ENCODE measurements at regions not wholly inside any gene's neighbourhood (a gene's known extent, or its start where the extent isn't known, plus 50 kb on each side); places are given as distances from the start of the nearest gene placed in this dataset.

- TF ChIP-seq POLR2A (IDR thresholded peaks at IDR 0.05), result no peak
- TF ChIP-seq, protein P1, sequence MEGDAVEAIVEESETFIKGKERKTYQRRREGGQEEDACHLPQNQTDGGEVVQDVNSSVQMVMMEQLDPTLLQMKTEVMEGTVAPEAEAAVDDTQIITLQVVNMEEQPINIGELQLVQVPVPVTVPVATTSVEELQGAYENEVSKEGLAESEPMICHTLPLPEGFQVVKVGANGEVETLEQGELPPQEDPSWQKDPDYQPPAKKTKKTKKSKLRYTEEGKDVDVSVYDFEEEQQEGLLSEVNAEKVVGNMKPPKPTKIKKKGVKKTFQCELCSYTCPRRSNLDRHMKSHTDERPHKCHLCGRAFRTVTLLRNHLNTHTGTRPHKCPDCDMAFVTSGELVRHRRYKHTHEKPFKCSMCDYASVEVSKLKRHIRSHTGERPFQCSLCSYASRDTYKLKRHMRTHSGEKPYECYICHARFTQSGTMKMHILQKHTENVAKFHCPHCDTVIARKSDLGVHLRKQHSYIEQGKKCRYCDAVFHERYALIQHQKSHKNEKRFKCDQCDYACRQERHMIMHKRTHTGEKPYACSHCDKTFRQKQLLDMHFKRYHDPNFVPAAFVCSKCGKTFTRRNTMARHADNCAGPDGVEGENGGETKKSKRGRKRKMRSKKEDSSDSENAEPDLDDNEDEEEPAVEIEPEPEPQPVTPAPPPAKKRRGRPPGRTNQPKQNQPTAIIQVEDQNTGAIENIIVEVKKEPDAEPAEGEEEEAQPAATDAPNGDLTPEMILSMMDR (IDR thresholded peaks at IDR 0.05), result no peak
These were observed 718.7 kb upstream of the CBLB start for GRCh38 chr3:106587551-106587950.
